H1 (cell line): ENCODE measurements at regions not wholly inside any gene's neighbourhood (a gene's known extent, or its start where the extent isn't known, plus 50 kb on each side); places are given as distances from the start of the nearest gene placed in this dataset.

Experiments
- CTCF ChIA-PET: fragments of 300-600 bp; sonication (Branson Sonifier 250); formaldehyde crosslinking; loops from one replicate; lab custom pipeline; 2021; ENCODE audit not compliant: partially characterized antibody; lab: Charles Lee
- POLR2A ChIA-PET: fragments of 300-600 bp; sonication (Branson Sonifier 250); formaldehyde crosslinking; loops from one replicate; lab custom pipeline; 2021; ENCODE audit warnings: inconsistent platforms; ENCODE audit not compliant: partially characterized antibody; lab: Charles Lee
- DNase-seq, 2 experiments: peaks; one replicate each; pipeline versions ENCODE4 v3.0.0 to v3.0.0-alpha.2; 2010 to 2022; ENCODE audit warnings: low spot score in 2 of 2, low read depth in 1 of 2, mixed read lengths in 1 of 2
- FAIRE-seq: peaks from 2 replicates; lab custom pipeline; 2011; peaks lifted over from hg19 to GRCh38; lab: Jason Lieb, UNC
- H2AFZ ChIP-seq: 2 replicates; pipeline ENCODE4 v1.8.1; 2012; ENCODE audit warnings: low read length, inconsistent platforms
- H2AK5ac ChIP-seq: 2 replicates; pipeline ENCODE4 v1.6.1; 2013; ENCODE audit warnings: low read depth, low read length
- H2BK120ac ChIP-seq: replicated peaks from 2 replicates; pipeline ENCODE3; 2013; ENCODE audit warnings: low read depth, low read length, inconsistent platforms
- H2BK12ac ChIP-seq: 2 replicates; pipeline ENCODE4 v1.6.1; 2013; ENCODE audit warnings: low read depth, low read length
- H2BK15ac ChIP-seq: 2 replicates; pipeline ENCODE4 v1.6.1; 2013; ENCODE audit warnings: low read length
- H2BK20ac ChIP-seq: 2 replicates; pipeline ENCODE4 v1.6.1; 2013; ENCODE audit warnings: low read length
- H2BK5ac ChIP-seq: 2 replicates; pipeline ENCODE4 v1.6.1; 2013; ENCODE audit warnings: low read depth, low read length
- H3K14ac ChIP-seq: 2 replicates; pipeline ENCODE4 v1.6.1; 2013; ENCODE audit warnings: inconsistent platforms; ENCODE audit not compliant: insufficient read length
- H3K18ac ChIP-seq: 2 replicates; pipeline ENCODE4 v1.6.1; 2013; ENCODE audit warnings: low read length; ENCODE audit errors: extremely low read depth
- H3K23ac ChIP-seq: 2 replicates; pipeline ENCODE4 v1.6.1; 2013; ENCODE audit warnings: inconsistent platforms; ENCODE audit not compliant: insufficient read length
- H3K23me2 ChIP-seq: 2 replicates; pipeline ENCODE4 v1.6.1; 2013; ENCODE audit warnings: low read depth, low read length
- H3K27ac ChIP-seq: 2 replicates; pipeline ENCODE4 v1.6.1; 2011; ENCODE audit warnings: low read depth, low read length, inconsistent platforms
- H3K27me3 ChIP-seq, 4 experiments: replicated peaks in 1 of 4; 1 replicate in 1 of 4; 2 replicates in 3 of 4; pipeline versions ENCODE4 v1.6.1 to v1.8.1; 2011 to 2013; ENCODE audit warnings: low read length in 3 of 4, mild to moderate bottlenecking in 3 of 4, inconsistent platforms in 2 of 4, mixed read lengths in 2 of 4, moderate library complexity in 1 of 4; ENCODE audit not compliant: control insufficient read depth in 3 of 4, insufficient read depth in 3 of 4; ENCODE audit errors: extremely low read depth in 1 of 4
- H3K36me3 ChIP-seq, 4 experiments: 2 replicates each; pipeline versions ENCODE4 v1.6.1 to v1.8.1; 2011 to 2013; ENCODE audit warnings: mild to moderate bottlenecking in 4 of 4, low read length in 3 of 4, moderate library complexity in 2 of 4, control low read depth in 1 of 4, inconsistent platforms in 1 of 4; ENCODE audit not compliant: insufficient read depth in 4 of 4, control insufficient read depth in 2 of 4
- H3K4ac ChIP-seq: replicated peaks from 2 replicates; pipeline ENCODE3; 2013; ENCODE audit warnings: low read length, low read depth, mixed read lengths, inconsistent platforms; ENCODE audit not compliant: insufficient read length
- H3K4me1 ChIP-seq, 4 experiments: replicated peaks in 1 of 4; 1 replicate in 1 of 4; 2 replicates in 3 of 4; pipeline versions ENCODE4 v1.6.1 to v1.8.1; 2011 to 2013; ENCODE audit warnings: low read length in 3 of 4, inconsistent platforms in 2 of 4, mixed read lengths in 1 of 4; ENCODE audit not compliant: insufficient read depth in 4 of 4, control insufficient read depth in 3 of 4
- H3K4me2 ChIP-seq, 2 experiments: 2 replicates each; pipeline versions ENCODE4 v1.6.1 to v1.8.1; 2011 to 2013; ENCODE audit warnings: low read depth in 2 of 2, low read length in 2 of 2, control low read depth in 1 of 2, inconsistent platforms in 1 of 2, mild to moderate bottlenecking in 1 of 2; ENCODE audit not compliant: insufficient read depth in 1 of 2
- H3K4me3 ChIP-seq, 4 experiments: fragments of 200-600, 300-600 bp in 1 of 4; sonication (generic), shearing (Covaris generic), sonication (Bioruptor Twin) in 1 of 4; 2 replicates each; pipeline versions ENCODE4 v1.5.1 to v1.8.1; 2011 to 2016; ENCODE audit warnings: low read length in 4 of 4, low read depth in 3 of 4, control low read depth in 2 of 4, inconsistent platforms in 2 of 4, mild to moderate bottlenecking in 2 of 4, mixed read lengths in 1 of 4, moderate library complexity in 1 of 4; ENCODE audit not compliant: insufficient read depth in 2 of 4; ENCODE audit errors: extremely low read depth in 1 of 4
- H3K56ac ChIP-seq: replicated peaks from 2 replicates; pipeline ENCODE3; 2013; ENCODE audit warnings: low read depth, mild to moderate bottlenecking, mixed read lengths, low read length, inconsistent platforms; ENCODE audit not compliant: insufficient read length
- H3K79me1 ChIP-seq: 2 replicates; pipeline ENCODE4 v1.6.1; 2013; ENCODE audit warnings: low read depth, low read length, control low read depth
- H3K79me2 ChIP-seq, 2 experiments: 2 replicates each; pipeline versions ENCODE4 v1.6.1 to v1.8.1; 2012 to 2013; ENCODE audit warnings: low read length in 2 of 2, mild to moderate bottlenecking in 2 of 2, inconsistent platforms in 1 of 2; ENCODE audit not compliant: insufficient read depth in 2 of 2, control insufficient read depth in 1 of 2
- H3K9ac ChIP-seq, 4 experiments: replicated peaks in 1 of 4; 1 replicate in 1 of 4; 2 replicates in 3 of 4; pipeline versions ENCODE4 v1.6.1 to v1.8.1; 2011 to 2013; ENCODE audit warnings: low read depth in 3 of 4, low read length in 3 of 4, control low read depth in 2 of 4, mild to moderate bottlenecking in 2 of 4, moderate library complexity in 2 of 4, inconsistent platforms in 1 of 4; ENCODE audit errors: extremely low read depth in 1 of 4
- H3K9me3 ChIP-seq, 2 experiments: 2 replicates each; pipeline versions ENCODE4 v1.6.1 to v1.8.1; 2012 to 2013; ENCODE audit warnings: mild to moderate bottlenecking in 2 of 2, moderate library complexity in 2 of 2, control low read depth in 1 of 2, inconsistent platforms in 1 of 2, low read depth in 1 of 2, low read length in 1 of 2, mixed read lengths in 1 of 2; ENCODE audit not compliant: insufficient read depth in 2 of 2
- H4K20me1 ChIP-seq, 2 experiments: replicated peaks in 1 of 2; 2 replicates each; pipeline versions ENCODE3 to v1.8.1; 2011 to 2013; ENCODE audit warnings: inconsistent platforms in 2 of 2, low read length in 2 of 2, mild to moderate bottlenecking in 1 of 2; ENCODE audit not compliant: insufficient read depth in 2 of 2, control insufficient read depth in 1 of 2
- H4K5ac ChIP-seq: 2 replicates; pipeline ENCODE4 v1.6.1; 2013; ENCODE audit warnings: low read length, low read depth, mixed read lengths, inconsistent platforms; ENCODE audit not compliant: insufficient read length
- H4K8ac ChIP-seq: 2 replicates; pipeline ENCODE4 v1.8.0; 2013; ENCODE audit warnings: mild to moderate bottlenecking, moderate library complexity, low read length, inconsistent platforms; ENCODE audit not compliant: insufficient read depth; ENCODE audit errors: extremely low read depth
- H4K91ac ChIP-seq: replicated peaks from 2 replicates; pipeline ENCODE3; 2013; ENCODE audit warnings: low read length, mixed read lengths, inconsistent platforms; ENCODE audit not compliant: insufficient read length
- ASH2L ChIP-seq: fragments of 200-600, 300-600 bp; sonication (generic); IDR thresholded peaks from one replicate; pipeline ENCODE4 v1.7.1; 2017; ENCODE audit warnings: low read length
- CREB1 ChIP-seq: IDR thresholded peaks from 2 replicates; pipeline ENCODE4 v1.6.1; 2012; ENCODE audit warnings: inconsistent platforms
- GABPA ChIP-seq: IDR thresholded peaks from 2 replicates; pipeline ENCODE4 v1.6.1; 2011; ENCODE audit warnings: mild to moderate bottlenecking, low read length, moderate library complexity, borderline replicate concordance; ENCODE audit not compliant: insufficient read depth
- HDAC2 ChIP-seq, 2 experiments: fragments of 300-600 bp in 1 of 2; sonication (generic) in 1 of 2; IDR thresholded peaks; 2 replicates each; pipeline ENCODE4 v1.6.1; 2011 to 2012; ENCODE audit warnings: low read depth in 2 of 2, low read length in 2 of 2, mild to moderate bottlenecking in 2 of 2, moderate library complexity in 2 of 2, borderline replicate concordance in 1 of 2, inconsistent platforms in 1 of 2
- KDM4A ChIP-seq: IDR thresholded peaks from one replicate; pipeline ENCODE4 v1.7.1; 2012; ENCODE audit warnings: low read depth, mild to moderate bottlenecking, moderate library complexity, low read length, inconsistent platforms; ENCODE audit not compliant: severe bottlenecking
- POU5F1 ChIP-seq: IDR thresholded peaks from 2 replicates; pipeline ENCODE4 v1.6.1; 2011; ENCODE audit warnings: low read depth, mild to moderate bottlenecking, low read length, moderate library complexity
- RBBP5 ChIP-seq: IDR thresholded peaks from 2 replicates; pipeline ENCODE4 v1.7.1; 2012; ENCODE audit warnings: low read depth, mild to moderate bottlenecking, inconsistent platforms, low read length, moderate library complexity, borderline replicate concordance
- RFX5 ChIP-seq: IDR thresholded peaks from 2 replicates; pipeline ENCODE4 v1.6.1; 2011; ENCODE audit warnings: low read depth, low read length, improper control_type of control experiment, borderline replicate concordance
- SP4 ChIP-seq: IDR thresholded peaks from 2 replicates; pipeline ENCODE4 v1.6.1; 2012; ENCODE audit warnings: low read length, inconsistent platforms
- TAF1 ChIP-seq: IDR thresholded peaks from 2 replicates; pipeline ENCODE4 v1.6.1; 2011; ENCODE audit warnings: mild to moderate bottlenecking, low read depth, low read length
- WGBS, 2 experiments: shearing (Covaris generic) in 1 of 2; methylation state at CpG; one replicate each; pipeline versions ENCODE4 v1.1.6 to v1.1.7; 2013 to 2015; ENCODE audit warnings: low lambda C conversion rate in 2 of 2, mixed read lengths in 2 of 2, inconsistent platforms in 1 of 2, low coverage in 1 of 2, missing lambda C conversion rate in 1 of 2; ENCODE audit not compliant: insufficient replicate concordance in 2 of 2, insufficient coverage in 1 of 2, insufficient read length in 1 of 2; ENCODE audit errors: extremely low coverage in 1 of 2, missing lambda C conversion rate in 1 of 2; 5-methylcytosine and 5-hydroxymethylcytosine counted together
- TF ChIP-seq, protein P1 (sequence below): IDR thresholded peaks from 2 replicates; pipeline ENCODE4 v1.6.1; 2012; ENCODE audit warnings: low read length, inconsistent platforms

DNA sequence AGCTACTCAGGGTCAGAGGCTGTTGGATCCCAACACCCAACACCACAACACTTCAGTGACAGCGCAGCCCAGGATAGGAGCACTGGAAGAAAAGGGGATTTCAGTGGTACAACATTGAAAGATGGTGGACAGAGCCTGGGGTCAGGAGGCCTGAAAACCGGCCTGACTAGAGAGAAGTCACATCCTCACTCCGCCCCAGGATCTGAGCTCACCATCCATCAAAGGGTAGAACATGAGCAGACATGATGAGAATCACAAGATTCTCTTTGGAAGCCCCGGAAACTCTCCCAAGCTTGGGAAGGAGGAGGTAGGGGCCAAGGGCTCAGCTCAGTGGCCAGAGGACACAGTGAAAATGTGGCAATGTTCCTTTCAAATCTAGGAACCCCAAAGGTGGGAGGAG lies 271.3 kb downstream of the NPHP4 start:
- H2BK12ac ChIP-seq: 0 out of 2 replicates have a peak overlapping the region, but pooled peaks have one; percentile 9
- H2BK120ac ChIP-seq: no peak overlapping the region
- H3K36me3 ChIP-seq: no peaks in the 10 kb centered on the region
- no peak for TF ChIP-seq TAF1
- TF ChIP-seq HDAC2 (IDR thresholded peaks at IDR 0.05; ENCODE audit: borderline replicate concordance in 1 of 2, low read depth in 2 of 2, low read length in 2 of 2): no peak
- no peak for TF ChIP-seq SP4
- TF ChIP-seq RFX5: no peak
- no peak for TF ChIP-seq KDM4A
- no peak for TF ChIP-seq RBBP5
- TF ChIP-seq, protein P1, sequence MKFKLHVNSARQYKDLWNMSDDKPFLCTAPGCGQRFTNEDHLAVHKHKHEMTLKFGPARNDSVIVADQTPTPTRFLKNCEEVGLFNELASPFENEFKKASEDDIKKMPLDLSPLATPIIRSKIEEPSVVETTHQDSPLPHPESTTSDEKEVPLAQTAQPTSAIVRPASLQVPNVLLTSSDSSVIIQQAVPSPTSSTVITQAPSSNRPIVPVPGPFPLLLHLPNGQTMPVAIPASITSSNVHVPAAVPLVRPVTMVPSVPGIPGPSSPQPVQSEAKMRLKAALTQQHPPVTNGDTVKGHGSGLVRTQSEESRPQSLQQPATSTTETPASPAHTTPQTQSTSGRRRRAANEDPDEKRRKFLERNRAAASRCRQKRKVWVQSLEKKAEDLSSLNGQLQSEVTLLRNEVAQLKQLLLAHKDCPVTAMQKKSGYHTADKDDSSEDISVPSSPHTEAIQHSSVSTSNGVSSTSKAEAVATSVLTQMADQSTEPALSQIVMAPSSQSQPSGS: no peak
- no peak for TF ChIP-seq CREB1
- no peak for TF ChIP-seq GABPA
- no peak for TF ChIP-seq POU5F1
- TF ChIP-seq ASH2L: no peak
- DNase-seq: no peak
- H2BK5ac ChIP-seq: no peak overlapping the region
- H3K79me2 ChIP-seq: no peaks in the 10 kb centered on the region
- no peak overlapping the region for H2BK20ac ChIP-seq
- no peak overlapping the region for H2AFZ ChIP-seq
- H3K27me3 ChIP-seq: peaks cover 0 to 2% (median 0%) of the 10 kb centered on the region in 4 experiments; a peak in 3 of 7 replicates
- ChIA-PET POLR2A (no interaction called here), CTCF (interaction anchor here (0.7 to 8.8 kb wide), 4 partner anchors 24 to 195 kb away, joined by 3 to 40 read pairs (median 4); no protein-coding TSS in a partner anchor)
- no peak overlapping the region for H3K56ac ChIP-seq
- no peak overlapping the region for H3K27ac ChIP-seq
- no peak overlapping the region for H3K18ac ChIP-seq
- H3K4me1 ChIP-seq: peaks cover 3 to 18% (median 13%) of the 10 kb centered on the region in 4 experiments
- no peak overlapping the region for H3K9ac ChIP-seq
- no peak overlapping the region for H3K23ac ChIP-seq
- no peak overlapping the region for H2BK15ac ChIP-seq
- no peaks in the 10 kb centered on the region for H3K23me2 ChIP-seq
- no peak overlapping the region for H4K91ac ChIP-seq
- H4K8ac ChIP-seq: no peak overlapping the region
- H3K9me3 ChIP-seq: no peaks in the 10 kb centered on the region
- no peak overlapping the region for H3K4ac ChIP-seq
- H4K5ac ChIP-seq: no peak overlapping the region
- no peaks in the 10 kb centered on the region for H3K79me1 ChIP-seq
- H2AK5ac ChIP-seq: no peak overlapping the region
- 77% methylated on average over 4 of the region's 4 CpGs; no CpG with 5 or more reads in 1 of the 2 experiments for WGBS, 2 experiments
- no peak overlapping the region for H3K14ac ChIP-seq
- no peak overlapping the region for H3K4me3 ChIP-seq
- H3K4me2 ChIP-seq: no peak overlapping the region
- no peaks in the 10 kb centered on the region for H4K20me1 ChIP-seq
- FAIRE-seq: no peak
